HEK293 (cell line): ENCODE measurements at regions not wholly inside any gene's neighbourhood (a gene's known extent, or its start where the extent isn't known, plus 50 kb on each side); places are given as distances from the start of the nearest gene placed in this dataset.

Experiments
- CTCF ChIA-PET: fragments of 350-600 bp; formaldehyde crosslinking; extraction: SDS; loops from one replicate; lab custom pipeline; 2021; ENCODE audit warnings: antibody characterized with exemption; lab: Yijun Ruan, JAX
- POLR2A ChIA-PET: fragments of 300-600 bp; formaldehyde crosslinking; extraction: SDS; loops from one replicate; lab custom pipeline; 2020; ENCODE audit warnings: antibody characterized with exemption, inconsistent platforms; lab: Yijun Ruan, JAX
- H3K27ac ChIP-seq: fragments of 200-500 bp; sonication (Bioruptor generic); 2 replicates; pipeline ENCODE4 v1.5.1; 2014; ENCODE audit warnings: low read depth, low read length, control low read depth, inconsistent platforms; ENCODE audit errors: extremely low read depth
- H3K36me3 ChIP-seq, 2 experiments: fragments of 200-500 bp in 1 of 2; sonication (Bioruptor generic) in 1 of 2; 1 replicate in 1 of 2; 2 replicates in 1 of 2; pipeline ENCODE4 v1.5.1; 2014 to 2017; ENCODE audit warnings: inconsistent platforms in 2 of 2, low read length in 2 of 2; ENCODE audit not compliant: control insufficient read depth in 2 of 2, insufficient read depth in 1 of 2
- H3K4me1 ChIP-seq: fragments of 200-500 bp; sonication (Bioruptor generic); 2 replicates; pipeline ENCODE4 v1.5.1; 2014; ENCODE audit warnings: mild to moderate bottlenecking, low read length, inconsistent platforms; ENCODE audit not compliant: control insufficient read depth, insufficient read depth
- H3K4me3 ChIP-seq: 2 replicates; pipeline ENCODE4 v1.5.1; 2011; ENCODE audit warnings: low read depth, mild to moderate bottlenecking, control low read depth, low read length, moderate library complexity
- H3K9me3 ChIP-seq: fragments of 200-500 bp; sonication (Bioruptor generic); 2 replicates; pipeline ENCODE4 v1.5.1; 2014; ENCODE audit warnings: low read depth, low read length, inconsistent platforms; ENCODE audit not compliant: control insufficient read depth, insufficient read depth
- AEBP2 ChIP-seq: fragments of 450-650 bp; formaldehyde crosslinking; IDR thresholded peaks from 2 replicates; pipeline ENCODE4 v1.5.1; 2016; ENCODE audit warnings: missing biosample characterization, missing genetic modification characterization, borderline replicate concordance
- ATF2 ChIP-seq: fragments of 450-650 bp; formaldehyde crosslinking; IDR thresholded peaks from 2 replicates; pipeline ENCODE4 v1.5.1; 2016; ENCODE audit warnings: missing biosample characterization, missing genetic modification characterization, low read depth
- BCL11A ChIP-seq: fragments of 450-650 bp; formaldehyde crosslinking; IDR thresholded peaks from 2 replicates; pipeline ENCODE4 v1.5.1; 2016; ENCODE audit warnings: low read depth, missing biosample characterization, missing genetic modification characterization
- OVOL3 ChIP-seq: fragments of 450-650 bp; formaldehyde crosslinking; IDR thresholded peaks from 2 replicates; pipeline ENCODE4 v1.5.1; 2016; ENCODE audit warnings: missing biosample characterization, missing genetic modification characterization
- PRDM2 ChIP-seq: fragments of 450-650 bp; formaldehyde crosslinking; IDR thresholded peaks from 2 replicates; pipeline ENCODE4 v1.5.1; 2016; ENCODE audit warnings: missing biosample characterization, missing genetic modification characterization, borderline replicate concordance
- YY1 ChIP-seq: fragments of 450-650 bp; formaldehyde crosslinking; IDR thresholded peaks from 2 replicates; pipeline ENCODE4 v1.5.1; 2018; ENCODE audit warnings: missing biosample characterization, missing genetic modification characterization
- ZBTB11 ChIP-seq: fragments of 450-650 bp; formaldehyde crosslinking; conservative IDR thresholded peaks from 2 replicates; pipeline ENCODE4 v1.5.1; 2016; ENCODE audit warnings: low read depth, missing biosample characterization, missing genetic modification characterization
- ZFP3 ChIP-seq: fragments of 450-650 bp; formaldehyde crosslinking; IDR thresholded peaks from 2 replicates; pipeline ENCODE4 v1.5.1; 2016; ENCODE audit warnings: low read depth, missing biosample characterization, missing genetic modification characterization
- ZNF138 ChIP-seq: fragments of 450-650 bp; formaldehyde crosslinking; IDR thresholded peaks from 2 replicates; pipeline ENCODE4 v1.5.1; 2016; ENCODE audit warnings: missing biosample characterization, missing genetic modification characterization, borderline replicate concordance
- ZNF175 ChIP-seq: fragments of 450-650 bp; formaldehyde crosslinking; IDR thresholded peaks from 2 replicates; pipeline ENCODE4 v1.5.1; 2016; ENCODE audit warnings: missing biosample characterization, missing genetic modification characterization
- ZNF558 ChIP-seq: fragments of 450-650 bp; formaldehyde crosslinking; IDR thresholded peaks from 2 replicates; pipeline ENCODE4 v1.5.1; 2016; ENCODE audit warnings: missing biosample characterization, missing genetic modification characterization
- ZNF580 ChIP-seq: fragments of 450-650 bp; formaldehyde crosslinking; IDR thresholded peaks from 2 replicates; pipeline ENCODE4 v1.5.1; 2016; ENCODE audit warnings: missing biosample characterization, missing genetic modification characterization
- ZNF670 ChIP-seq: fragments of 450-650 bp; formaldehyde crosslinking; IDR thresholded peaks from 2 replicates; pipeline ENCODE4 v1.5.1; 2016; ENCODE audit warnings: missing biosample characterization, missing genetic modification characterization, low read depth
- ZNF776 ChIP-seq: fragments of 450-650 bp; formaldehyde crosslinking; IDR thresholded peaks from 2 replicates; pipeline ENCODE4 v1.5.0; 2017; ENCODE audit warnings: missing biosample characterization, missing genetic modification characterization, borderline replicate concordance

- CTCF ChIA-PET, result interaction anchor here (0.5 to 0.7 kb wide), 3 partner anchors 11 to 245 kb away, joined by 3 read pairs; no protein-coding TSS in a partner anchor
- H3K4me3 ChIP-seq, result no peak overlapping the region
- H3K4me1 ChIP-seq, result no peaks in the 10 kb centered on the region
- no peak for TF ChIP-seq ZNF175 (tag by site-specific recombination)
- no peak for TF ChIP-seq OVOL3 (tag by site-specific recombination)
- no peak for TF ChIP-seq ATF2
- TF ChIP-seq ZNF670 (tag by site-specific recombination), result no peak
- TF ChIP-seq ZFP3, result no peak
- no peak for TF ChIP-seq BCL11A
- TF ChIP-seq AEBP2 (tag by site-specific recombination), result no peak
- TF ChIP-seq ZNF580 (tag by site-specific recombination), result no peak
- no peak for TF ChIP-seq ZNF776
- TF ChIP-seq ZNF138 (tag by site-specific recombination), result no peak
- no peak for TF ChIP-seq ZBTB11 (tag by site-specific recombination)
- TF ChIP-seq ZNF558 (tag by site-specific recombination), result no peak
- no peak for TF ChIP-seq YY1 (tag by site-specific recombination)
- TF ChIP-seq PRDM2 (tag by site-specific recombination), result no peak
- no peak overlapping the region for H3K27ac ChIP-seq
- no peaks in the 10 kb centered on the region for H3K9me3 ChIP-seq
- POLR2A ChIA-PET, result no interaction called here
- no peaks in the 10 kb centered on the region for H3K36me3 ChIP-seq
Measured at GRCh38 chr12:70983692-70984091, 63.2 kb upstream of the PTPRR start.
